Coronary artery (tissue), 2 donors: ENCODE measurements at regions not wholly inside any gene's neighbourhood (a gene's known extent, or its start where the extent isn't known, plus 50 kb on each side); places are given as distances from the start of the nearest gene placed in this dataset.
"Not testable (repeated sequence)": the region's sequence is repeated elsewhere in the genome, so short reads cannot be mapped to it uniquely, and the experiment has no call there.

Experiments
- DNase-seq: peaks from one replicate; pipeline ENCODE4 v3.0.0-alpha.2; 2017; ENCODE audit warnings: low spot score
- H3K27ac ChIP-seq, 2 donors: fragments of 200-600 bp; sonication (generic); one replicate each; pipeline ENCODE4 v1.5.1; 2016 to 2019
- H3K4me3 ChIP-seq: fragments of 200-600 bp; sonication (generic); 2 replicates; pipeline ENCODE4 v1.5.1; 2016; ENCODE audit warnings: mild to moderate bottlenecking, moderate library complexity
- CTCF ChIP-seq: fragments of 200-600 bp; sonication (generic); IDR thresholded peaks from one replicate; pipeline ENCODE4 v1.5.1; 2019; ENCODE audit warnings: antibody characterized with exemption

- Histone ChIP-seq H3K27ac (no peak overlapping the region), H3K4me3 (no peak overlapping the region)
- no peak for TF ChIP-seq CTCF
- DNase-seq: no peak
Measured at GRCh38 chr18:47644896-47645295, 285.6 kb downstream of the SMAD2 start.

DNA sequence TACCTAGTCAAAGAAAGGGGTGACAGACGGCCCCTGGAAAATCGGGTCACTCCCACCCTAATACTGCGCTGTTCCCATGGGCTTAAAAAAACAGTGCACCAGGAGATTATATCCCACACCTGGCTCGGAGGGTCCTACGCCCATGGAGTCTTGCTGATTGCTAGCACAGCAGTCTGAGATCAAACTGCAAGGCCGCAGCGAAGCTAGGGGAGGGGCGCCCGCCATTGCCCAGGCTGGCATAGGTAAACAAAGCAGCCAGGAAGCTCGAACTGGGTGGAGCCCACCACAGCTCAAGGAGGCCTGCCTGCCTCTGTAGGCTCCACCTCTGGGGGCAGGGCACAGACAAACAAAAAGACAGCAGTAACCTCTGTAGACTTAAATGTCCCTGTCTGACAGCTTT, 292.9 kb downstream of the SMAD2 start:
- DNase-seq, H3K4me3 ChIP-seq, H3K27ac ChIP-seq: not testable (repeated sequence)

DNA sequence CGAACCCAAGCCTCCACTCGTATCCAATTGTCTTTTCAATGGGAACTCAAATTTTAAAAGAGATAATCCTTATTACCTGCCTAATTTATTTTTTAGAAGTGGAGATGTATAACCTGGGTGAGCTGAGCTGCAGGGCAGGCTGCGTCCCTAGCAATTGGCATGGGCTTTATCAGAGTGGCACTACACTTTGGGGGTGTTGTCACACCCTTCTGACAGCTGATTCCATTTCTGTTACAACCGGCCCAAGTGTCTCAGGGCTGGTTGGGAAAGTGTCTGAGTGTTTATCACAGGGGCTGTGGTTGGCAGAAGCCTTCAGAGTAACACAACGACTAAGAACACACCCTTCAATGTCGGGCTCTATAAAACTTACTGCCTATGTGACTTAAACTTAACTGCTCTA, 295.0 kb downstream of the SMAD2 start:
- no peak overlapping the region for H3K4me3 ChIP-seq
- no peak overlapping the region for H3K27ac ChIP-seq
- DNase-seq: no peak
- no peak for TF ChIP-seq CTCF

DNA sequence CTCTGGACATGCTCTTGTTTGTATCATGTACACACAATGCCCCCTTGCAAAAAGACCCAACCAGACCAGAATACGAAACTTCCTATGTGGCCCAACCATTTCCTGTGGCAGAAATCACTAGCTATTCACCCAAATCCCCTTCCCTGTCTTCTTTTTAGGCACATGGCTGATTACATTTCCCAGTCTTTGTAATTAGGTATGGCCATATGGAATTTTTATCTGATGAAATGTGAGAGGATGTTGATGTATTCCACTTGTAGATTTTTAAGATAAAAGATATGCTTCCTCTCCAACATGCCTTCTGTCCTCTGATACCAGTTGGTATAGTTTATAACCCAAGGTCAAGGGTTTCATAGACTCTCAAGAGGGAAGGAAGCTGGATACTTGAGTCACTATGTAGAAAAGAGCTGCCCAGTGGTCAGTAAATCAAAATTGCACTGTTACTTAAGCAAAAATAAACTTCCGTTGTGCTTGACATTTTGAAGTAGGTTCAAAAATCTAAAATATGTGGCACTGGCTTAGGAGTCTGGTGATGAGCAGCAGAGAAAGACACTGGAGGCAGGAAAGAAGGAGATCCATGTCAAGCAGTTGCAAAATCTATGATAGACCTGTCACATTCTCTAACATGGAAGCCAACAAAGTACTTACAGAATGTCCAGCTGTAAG, 297.4 kb downstream of the SMAD2 start:
- no peak for DNase-seq
- Histone ChIP-seq H3K27ac (no peak overlapping the region), H3K4me3 (no peak overlapping the region)
- no peak for TF ChIP-seq CTCF

DNA sequence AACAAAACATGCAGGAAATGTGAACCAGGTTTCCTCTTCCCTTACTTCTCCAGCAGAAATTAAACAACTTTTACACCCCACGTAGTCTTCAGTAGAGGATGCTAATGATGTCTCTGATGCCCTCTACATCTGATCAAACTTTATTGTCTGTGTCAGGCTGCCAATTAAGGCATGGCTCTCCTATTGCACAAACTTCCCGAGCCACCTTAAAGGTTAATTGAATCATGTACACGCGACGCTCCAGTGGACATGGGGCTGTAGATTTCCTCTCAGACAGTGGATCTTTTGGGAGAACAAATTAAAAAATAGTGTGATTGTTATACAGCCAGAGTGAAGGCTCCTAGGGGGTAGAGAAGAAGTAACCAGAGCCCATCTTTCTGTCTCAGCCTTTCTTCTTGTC, 301.6 kb downstream of the SMAD2 start:
- no peak overlapping the region for H3K4me3 ChIP-seq
- DNase-seq: no peak
- TF ChIP-seq CTCF: no peak
- no peak overlapping the region for H3K27ac ChIP-seq

GRCh38 chr18:47628240-47628781, 302.1 kb downstream of the SMAD2 start:
- no peak for DNase-seq
- Histone ChIP-seq H3K27ac (no peak overlapping the region), H3K4me3 (no peak overlapping the region)
- no peak for TF ChIP-seq CTCF

GRCh38 chr18:47627030-47627429, 303.4 kb downstream of the SMAD2 start:
- TF ChIP-seq CTCF: no peak
- DNase-seq: no peak

More at GRCh38 chr18:47627030-47627429, 303.4 kb downstream of the SMAD2 start:
- no peak overlapping the region for H3K27ac ChIP-seq
- H3K4me3 ChIP-seq: no peak overlapping the region
